EH (cell line): ENCODE measurements at regions not wholly inside any gene's neighbourhood (a gene's known extent, or its start where the extent isn't known, plus 50 kb on each side); places are given as distances from the start of the nearest gene placed in this dataset.

Experiments used
- DNase-seq: peaks from one replicate; pipeline ENCODE4 v3.0.0-alpha.2; 2015; ENCODE audit warnings: low read depth

DNA sequence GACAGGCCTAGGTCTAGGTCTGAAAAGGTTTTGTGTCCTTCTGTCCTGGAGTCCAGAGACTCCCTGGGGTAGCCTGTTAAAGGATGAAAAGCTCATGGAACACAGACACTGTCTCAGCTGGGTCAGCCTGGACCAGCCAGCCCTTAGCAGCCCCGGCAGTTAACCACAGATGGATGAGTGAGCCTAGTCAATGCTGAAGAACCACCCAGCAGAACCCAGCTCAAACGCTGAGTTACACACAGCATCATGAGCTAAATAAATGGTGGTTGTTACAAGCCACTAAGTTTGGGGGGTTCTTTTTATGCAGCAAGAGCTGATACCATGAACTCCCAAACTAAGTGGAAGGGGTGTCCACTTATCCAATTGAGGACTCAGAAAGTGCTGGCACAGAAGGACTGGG is 472.8 kb upstream of the PROK2 start:
- no peak for DNase-seq

DNA sequence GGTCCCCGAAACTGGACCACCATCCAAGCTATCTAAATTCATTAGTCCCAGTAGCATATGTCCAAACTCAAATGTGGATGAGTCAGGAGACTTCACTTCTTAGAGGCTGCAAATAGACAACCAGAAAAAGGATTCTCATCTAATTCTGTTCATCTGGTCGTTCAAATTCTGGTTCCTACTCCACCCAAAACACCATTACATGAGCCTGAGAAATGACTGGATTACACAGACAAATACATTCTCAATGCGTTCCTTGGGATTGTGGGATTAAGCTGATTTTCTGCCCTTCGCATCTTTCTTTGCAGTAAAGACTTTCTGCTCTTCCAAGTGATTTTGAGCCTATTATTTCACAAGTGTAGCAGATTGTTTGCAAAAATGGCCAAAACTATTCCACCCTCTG is 472.3 kb upstream of the PROK2 start:
- DNase-seq, result no peak

DNA sequence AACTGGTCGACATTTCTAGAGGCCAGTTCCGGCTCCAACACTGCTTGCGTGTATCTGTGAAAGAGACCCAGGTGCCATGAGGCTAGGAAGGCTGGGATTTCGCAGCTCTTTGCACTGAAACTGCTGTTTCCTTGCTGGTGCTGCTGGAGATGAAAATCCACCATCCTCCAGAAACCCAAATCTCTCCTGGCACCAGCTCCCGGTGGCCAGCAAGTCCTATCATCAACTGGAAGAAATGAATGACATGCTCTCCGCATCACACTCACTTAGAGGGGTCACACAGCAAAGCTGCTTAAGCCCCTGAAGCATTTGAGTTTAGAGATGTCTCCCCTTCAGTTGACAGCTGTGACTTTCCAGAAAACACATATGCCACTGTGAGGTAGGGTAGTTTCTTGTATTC is 471.8 kb upstream of the PROK2 start:
- DNase-seq, result no peak

DNA sequence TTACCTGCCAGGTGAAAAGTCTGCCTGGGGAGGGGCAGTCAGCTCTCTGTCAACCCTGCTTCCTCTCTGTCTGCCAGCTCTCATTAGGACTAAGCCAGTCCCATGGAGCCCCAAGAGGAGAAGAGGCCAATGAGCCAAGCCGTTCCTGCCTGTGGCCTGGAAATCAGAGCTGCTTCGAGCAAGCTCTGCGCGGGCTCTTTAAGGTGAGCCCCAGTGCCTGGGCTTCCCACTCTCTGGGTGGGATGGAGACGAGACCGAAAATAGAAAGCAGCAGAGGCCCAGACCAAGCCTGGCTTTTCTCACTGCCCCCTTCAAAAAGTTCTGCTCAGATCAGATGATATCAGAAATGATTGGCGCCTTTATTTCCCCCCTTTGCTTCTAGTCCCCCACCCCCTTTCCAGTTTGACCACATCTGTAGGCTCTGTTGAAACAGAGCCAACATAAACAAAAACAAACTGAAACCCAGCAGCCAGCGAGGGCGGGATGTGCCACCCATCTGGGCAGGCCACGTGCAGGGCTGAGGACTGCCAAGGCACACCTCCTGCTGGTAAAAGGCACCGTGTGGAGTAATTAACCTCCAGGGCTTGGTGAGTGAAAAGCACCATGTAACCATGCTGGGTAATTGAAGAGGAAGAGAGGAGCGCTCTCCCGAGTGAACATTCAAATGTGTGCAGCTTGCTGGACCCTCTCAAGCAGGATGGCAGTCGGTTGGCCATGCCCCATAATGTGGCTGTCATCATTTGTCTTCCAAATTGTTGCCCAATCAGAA is 471.0 kb upstream of the PROK2 start:
- no peak for DNase-seq

DNA sequence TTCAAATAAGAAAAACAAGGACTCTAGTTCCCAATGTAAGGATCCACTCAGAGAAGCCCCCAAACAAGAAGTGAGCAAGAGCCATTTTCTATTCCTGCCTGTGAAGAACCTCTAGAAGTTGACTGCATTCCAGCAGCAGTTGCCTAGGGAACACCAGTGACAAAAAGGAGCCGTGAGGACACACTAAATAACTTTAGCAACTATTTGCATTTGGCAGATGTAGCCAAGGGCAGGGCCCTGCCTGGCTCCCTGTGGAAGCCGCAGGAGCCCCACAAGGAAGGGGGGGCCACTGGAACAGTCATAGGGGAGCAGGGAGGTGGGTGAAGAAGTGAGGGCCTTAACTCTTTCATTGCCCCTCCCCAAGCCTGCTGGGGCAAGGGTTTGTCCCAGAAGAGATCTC is 470.2 kb upstream of the PROK2 start:
- DNase-seq, result peak; percentile 59

DNA sequence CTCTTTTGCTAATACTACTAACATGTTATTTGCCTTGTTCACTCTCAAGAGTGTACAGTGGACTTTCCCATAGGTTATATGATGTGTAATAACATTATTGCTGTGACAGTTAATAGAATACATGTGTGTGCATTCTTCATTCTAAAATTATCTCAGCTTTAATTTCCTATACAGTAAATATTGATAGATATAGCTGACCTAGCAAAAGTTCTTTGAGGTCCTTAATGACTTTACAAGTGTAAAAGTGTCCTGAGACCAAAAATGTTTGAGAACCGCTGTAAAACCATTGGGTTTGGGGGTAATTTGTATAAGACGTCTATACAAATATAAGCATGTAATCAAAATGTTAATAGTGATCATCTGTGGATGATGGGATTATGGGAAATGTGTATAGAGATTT is 469.5 kb upstream of the PROK2 start:
- no peak for DNase-seq

DNA sequence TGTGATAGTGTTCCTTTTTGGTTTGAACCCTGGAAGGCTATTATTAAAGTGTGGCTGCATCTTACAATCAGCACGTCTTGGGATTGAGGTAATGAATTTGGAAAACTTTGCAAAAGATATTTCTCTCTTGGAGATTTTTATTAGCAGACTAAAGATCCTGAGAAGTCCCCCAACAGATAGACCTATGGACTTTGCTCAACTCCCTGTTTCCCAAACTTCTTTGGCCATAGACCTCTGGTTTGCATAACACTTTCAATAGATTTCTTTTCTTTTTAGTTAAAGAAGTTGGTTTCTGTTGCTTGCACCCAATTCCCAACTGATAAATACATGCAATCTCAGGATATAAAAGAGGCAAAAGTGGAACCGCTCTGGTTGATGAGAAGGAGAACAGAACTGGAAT is 465.8 kb upstream of the PROK2 start:
- no peak for DNase-seq

DNA sequence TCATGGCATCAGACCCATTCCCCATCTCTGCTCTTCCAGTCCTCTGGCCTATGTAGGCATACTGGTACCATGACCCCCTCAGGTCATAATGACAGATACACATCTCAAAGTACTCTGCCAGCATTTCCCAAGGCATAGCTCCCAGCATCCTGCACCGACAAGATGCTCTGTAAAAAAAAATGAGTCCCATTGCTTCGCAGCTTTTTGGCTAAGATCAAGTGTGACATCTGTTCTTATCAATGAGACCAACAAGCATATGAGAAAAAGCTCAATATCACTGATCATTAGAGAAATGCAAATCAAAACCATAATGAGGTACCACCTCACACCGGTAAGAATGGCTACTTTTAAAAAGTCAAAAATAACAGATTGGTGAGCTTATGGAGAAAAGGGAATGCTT is 463.9 kb upstream of the PROK2 start:
- no peak for DNase-seq

DNA sequence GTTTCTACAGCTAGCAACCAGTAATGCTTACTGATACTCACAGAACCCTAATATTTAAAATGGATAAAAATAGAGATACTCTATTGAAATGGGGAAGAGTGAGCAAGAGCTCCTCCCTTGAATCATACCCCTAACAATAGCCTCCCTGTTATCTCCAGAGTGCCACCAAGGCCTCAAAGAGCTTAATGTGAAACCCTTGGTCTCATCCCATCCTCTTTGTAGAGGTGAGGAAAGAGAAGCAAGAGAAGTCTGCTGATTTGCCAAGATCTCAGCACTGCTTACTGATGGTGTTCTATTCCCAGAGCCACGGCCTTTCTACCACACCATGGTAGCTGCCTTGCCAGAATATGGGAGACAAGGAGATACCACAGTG is 463.4 kb upstream of the PROK2 start:
- DNase-seq, result no peak

DNA sequence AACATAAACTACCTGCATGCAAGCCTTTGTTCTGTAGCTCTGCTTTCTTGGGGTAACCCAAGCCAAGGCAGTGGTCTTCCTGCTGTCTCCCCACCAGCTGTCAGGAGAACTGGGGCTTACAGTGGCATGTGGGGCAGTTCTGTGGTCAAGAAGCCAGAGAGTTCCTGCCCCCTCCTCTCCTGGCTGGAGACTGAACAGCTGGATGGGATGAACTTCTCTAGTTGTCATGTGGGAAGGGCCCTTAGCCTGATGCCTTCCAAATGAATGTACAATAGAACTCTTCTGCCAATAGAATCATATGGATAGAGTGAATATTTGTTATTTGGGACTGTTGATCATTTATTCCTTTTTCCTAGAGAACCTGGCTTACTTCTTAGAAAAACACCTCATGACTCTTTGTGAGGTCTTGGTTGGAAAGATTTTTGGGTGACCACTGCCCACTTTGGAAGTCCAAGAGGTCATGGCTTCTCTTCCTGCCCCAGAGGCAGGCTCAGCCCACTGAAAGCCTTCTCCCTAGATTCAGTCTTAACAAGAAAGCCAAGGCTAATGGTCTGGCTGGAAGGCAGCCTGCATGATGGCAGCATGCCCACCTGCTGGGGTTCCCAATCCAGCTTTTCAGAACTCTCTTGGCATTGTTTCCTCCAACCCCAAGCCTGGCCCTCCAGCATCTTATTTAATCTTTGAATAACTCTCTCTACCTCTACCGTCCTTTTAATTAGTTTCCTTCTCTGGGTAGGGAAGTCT is 462.9 kb upstream of the PROK2 start:
- no peak for DNase-seq

DNA sequence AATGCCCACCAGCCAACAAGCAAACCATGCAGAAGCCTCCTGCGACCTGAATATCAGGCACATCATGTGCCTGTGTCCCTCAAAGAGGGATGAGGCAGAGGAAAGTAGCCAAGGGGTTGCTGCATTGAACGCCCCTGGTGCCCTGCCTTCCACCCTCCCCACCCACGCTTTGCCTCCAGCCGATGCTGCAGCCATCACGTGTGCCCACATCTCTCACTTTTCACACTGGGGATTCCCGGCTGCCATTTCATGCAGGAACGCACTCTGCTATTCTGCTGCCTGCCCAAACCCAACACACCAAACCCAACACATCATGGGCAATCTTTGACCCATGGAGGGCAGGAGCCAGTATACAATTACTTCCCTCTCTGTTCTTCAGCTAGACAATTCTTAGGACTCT is 462.2 kb upstream of the PROK2 start:
- DNase-seq, result no peak

DNA sequence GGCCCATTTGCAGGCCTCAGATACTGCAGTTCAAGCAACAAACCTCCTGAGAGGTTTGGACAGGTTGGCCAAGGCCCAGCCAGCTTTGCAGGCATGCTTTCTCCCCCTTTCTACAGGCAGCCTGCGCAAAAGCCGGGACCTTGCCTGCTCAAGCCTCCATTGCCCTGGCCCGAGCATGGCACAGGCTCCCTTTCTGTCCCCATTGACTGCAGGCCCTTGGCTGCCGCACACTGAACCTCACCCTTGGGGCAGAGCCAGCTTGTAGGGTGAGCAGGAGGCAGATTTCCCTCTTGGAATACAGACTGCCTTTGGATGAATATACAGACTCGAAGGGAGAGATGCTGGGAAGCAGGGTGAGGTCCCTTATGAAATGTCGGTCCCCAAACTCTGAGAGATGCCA is 461.7 kb upstream of the PROK2 start:
- DNase-seq, result no peak

DNA sequence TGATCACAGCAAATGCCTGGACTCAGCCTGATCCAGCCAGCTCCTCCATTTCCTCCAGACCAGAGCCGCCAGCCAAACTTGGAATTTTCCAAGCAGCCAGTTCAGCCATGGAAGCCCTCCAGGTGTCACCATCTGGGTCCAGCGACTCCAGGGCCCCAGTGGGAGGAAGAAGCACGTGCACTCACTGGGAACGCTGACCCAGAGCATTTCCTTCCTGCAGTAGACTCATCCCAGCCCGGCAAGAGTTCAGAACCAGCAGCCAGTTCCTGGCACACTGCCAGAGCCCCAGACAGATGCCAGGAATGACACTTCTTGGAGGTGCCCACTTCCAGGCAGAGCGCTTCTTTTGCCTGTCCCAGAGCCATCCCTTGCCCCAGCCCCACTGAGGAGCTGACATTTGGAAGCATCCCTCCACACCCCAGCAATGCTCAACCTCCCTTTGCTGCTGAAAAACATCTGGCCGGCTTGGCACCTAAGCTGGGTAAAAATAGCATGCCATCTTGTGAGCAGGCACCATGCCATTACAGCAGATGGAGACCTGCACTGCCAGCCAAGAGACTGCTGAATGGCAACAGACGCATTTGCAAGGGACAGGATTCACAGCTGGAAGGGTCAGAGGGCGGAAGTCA is 460.3 kb upstream of the PROK2 start:
- DNase-seq, result no peak

DNA sequence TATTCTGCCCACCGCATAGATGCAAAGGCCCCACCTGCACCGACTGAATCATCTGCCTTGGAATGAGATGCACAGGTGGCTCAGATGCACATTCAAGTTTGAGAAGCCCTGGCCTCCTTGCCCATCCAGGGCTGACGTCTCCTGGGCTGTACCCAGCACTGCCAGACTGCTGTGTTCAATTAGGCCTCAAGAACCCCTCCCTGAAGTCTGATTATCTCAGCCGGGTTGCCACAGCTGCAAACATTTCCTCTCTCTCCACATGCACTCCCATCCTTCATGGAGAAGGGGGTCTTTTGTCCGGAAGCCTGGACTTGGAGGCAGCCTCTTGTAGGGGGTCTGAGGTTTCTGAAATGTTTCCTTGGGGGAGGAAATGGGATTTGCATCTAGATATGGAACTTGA is 459.4 kb upstream of the PROK2 start:
- no peak for DNase-seq

DNA sequence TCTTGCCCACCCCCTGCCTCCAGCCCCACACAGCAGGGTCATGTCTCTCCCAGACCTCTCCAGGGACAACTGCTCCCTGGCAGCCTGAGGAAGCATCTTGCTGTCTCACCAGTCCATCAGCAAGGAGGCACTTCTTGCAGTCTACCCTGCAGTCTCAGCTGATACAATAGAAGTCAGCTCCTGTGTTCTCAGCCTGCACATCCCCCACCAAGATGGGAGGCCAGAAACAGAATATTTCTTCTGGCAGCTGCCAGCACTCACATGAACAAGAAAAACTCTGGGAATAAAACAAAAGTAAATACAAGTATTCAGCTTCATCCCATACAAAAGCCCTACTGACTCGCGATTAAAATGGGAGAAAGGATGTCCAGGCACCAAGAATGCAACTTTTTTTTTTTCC is 457.4 kb upstream of the PROK2 start:
- DNase-seq, result no peak

DNA sequence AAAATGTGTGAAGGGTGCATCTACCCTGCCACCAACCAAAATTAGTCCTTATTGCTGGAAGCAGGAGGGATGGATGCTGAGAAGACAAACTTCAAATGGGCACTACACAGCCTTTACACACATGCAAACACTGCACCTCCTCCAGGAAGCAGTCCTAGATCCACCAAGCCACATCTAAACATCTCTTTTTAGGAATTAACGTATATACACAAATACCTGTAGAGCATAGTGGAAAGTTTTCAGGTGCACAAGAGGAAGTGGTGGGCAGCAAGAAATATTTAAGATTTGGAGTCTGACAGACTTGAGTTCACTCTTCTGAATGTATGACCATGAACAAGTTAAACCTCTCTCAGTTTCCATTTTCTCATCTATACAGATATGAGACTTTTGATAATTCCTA is 456.6 kb upstream of the PROK2 start:
- DNase-seq, result no peak

DNA sequence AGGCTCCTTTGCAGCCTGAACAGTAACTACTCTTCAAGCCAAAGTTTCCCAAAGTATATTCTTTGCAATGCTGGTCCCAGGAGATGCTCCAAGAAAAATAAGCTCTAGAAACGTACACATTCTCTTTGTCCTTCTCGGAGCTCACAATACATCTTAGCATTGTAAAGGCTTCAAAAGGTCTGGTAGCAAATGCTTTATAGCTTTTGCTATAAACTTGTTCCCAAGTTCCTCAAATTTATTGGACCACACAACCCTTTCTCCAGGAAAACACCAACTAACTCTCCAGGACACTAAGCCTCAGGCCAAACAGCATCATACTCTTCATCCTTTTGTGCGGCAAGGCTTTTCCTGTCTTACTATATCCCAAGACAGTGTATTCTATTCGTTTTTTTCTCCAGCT is 455.6 kb upstream of the PROK2 start:
- no peak for DNase-seq

DNA sequence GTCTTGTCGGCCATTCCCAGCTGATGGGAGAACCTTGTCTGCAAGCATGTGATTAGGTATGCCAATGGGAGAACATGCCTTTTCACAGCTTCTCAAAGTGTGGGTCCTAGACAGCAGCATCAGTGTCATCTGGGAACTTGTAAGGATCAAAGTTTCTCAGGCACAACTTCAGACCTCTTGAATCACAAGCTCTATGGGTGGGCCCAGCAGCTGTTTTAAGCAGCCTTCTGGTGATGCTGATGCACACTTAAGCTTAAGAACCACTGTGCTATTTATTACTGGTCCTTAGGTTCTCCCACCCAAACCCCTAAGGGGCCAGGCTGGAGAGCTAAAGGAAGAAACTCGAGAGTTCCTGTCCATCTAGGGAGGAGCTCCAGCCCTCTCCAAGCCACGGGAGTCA is 453.9 kb upstream of the PROK2 start:
- no peak for DNase-seq

DNA sequence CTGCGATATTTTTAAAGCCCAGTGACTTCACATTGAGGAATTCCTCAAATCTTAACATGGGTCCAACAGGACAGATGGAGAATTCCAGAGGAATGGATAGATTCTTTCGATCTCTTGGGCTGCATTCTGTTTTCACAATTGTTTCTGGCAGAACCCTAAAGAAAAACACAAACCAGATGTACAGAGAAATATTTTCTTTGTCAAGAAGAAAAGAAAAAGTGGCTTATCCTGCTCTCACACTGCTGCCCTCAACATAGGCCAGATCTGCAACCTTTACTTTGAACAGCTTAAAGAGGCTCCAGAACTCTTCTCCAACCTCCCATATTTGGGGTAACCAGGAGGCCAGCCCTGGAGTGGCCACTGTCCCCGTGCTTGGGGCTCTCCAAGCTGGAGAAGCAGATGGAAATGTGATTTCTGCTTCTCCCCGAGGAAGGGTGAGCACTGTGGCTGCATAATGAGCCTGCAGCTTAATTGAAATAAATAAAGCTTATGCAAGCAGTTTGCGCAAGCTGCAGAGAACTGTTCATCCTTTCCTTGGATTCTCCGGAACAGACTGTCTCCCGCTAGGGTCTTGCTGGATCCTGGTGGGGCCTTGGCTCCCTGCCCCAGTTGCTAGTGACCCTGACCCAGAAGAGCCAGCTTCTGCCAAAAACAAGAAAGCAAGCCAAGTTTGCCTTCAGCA is 453.2 kb upstream of the PROK2 start:
- DNase-seq, result peak; percentile 53

DNA sequence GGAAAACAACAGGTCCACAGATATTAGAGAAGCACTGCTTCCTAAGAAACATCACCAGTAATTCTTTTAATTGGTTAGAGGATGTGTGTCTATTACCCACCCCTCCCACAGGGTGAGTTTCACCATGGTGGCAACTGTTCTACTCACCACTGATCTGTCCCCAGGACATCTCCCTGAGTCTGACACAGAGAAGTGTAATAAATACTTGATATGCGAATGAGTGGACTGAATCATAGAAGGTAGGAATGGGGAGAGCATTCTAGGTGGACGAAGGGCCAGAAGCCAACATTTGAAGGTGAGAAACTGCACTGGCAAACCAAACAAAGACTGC is 452.7 kb upstream of the PROK2 start:
- no peak for DNase-seq

DNA sequence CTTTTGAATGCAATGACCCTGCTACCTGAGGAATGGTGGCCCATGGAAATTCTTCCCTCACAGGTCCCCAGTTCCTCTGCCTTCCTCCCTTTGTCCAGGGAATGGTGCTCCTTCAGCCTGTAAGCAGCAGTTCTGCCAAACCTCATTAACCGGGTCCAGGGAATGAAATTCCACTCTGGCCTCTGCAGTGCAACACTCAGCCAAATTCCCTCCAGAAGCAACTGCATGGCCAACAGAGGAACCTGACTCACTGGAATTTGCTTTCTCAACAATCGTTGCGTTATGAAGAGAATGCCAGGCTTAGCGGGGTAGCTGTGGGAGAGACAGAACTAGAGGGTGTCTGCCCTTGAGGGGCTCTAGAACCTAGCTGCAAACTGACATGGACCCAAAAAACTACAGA is 449.4 kb upstream of the PROK2 start:
- peak; percentile 78 for DNase-seq

DNA sequence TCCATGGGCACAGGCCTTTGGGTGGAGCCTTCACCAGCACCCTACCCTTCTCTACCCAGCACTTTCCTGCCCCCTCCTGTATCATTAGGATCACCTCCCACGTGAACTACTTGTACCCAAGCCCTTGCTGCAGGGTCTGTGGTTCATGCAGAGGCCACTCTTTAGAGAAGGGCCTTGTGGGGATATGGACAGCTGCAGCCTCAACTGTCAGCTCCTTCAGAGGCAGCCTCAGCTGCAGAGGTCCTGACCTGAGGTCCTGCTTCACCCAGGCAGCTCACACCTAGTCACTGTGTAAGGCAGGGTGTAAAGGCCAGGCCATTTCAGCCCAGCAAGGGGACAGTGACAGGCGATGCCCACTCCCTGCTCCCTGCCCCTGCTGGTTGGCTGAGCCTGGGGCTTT is 448.6 kb upstream of the PROK2 start:
- no peak for DNase-seq

DNA sequence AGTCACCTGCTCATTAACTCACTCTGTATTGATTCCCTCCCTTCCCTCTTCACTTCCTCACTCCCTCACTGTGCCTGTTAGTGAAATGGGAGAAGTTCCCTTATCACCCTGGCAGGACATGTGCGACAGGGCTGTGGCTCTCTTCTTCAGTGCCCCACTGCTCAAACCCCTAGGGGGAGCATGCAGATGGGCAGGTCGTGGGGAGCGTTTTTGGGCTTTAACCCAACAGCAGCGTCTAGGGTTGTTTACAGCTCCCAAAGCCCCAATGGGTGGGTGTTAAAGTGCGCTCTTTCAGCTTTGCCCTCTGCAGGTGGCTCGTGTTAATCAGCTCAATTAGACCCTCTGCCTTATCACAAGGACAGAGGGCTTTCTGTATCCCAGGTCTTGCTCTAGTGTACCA is 447.8 kb upstream of the PROK2 start:
- no peak for DNase-seq
